B cell (primary cell): ENCODE measurements at regions not wholly inside any gene's neighbourhood (a gene's known extent, or its start where the extent isn't known, plus 50 kb on each side); places are given as distances from the start of the nearest gene placed in this dataset.
"Not testable (repeated sequence)": the region's sequence is repeated elsewhere in the genome, so short reads cannot be mapped to it uniquely, and the experiment has no call there.

Experiments used
- ATAC-seq: fragments of 200-7000 bp; cut with Tn5 transposase; one replicate; pipeline ENCODE4 v1.10.0; 2021; ENCODE audit warnings: low read depth, mild to moderate bottlenecking, moderate number of reproducible peaks, moderate library complexity
- CTCF ChIA-PET: fragments of 350-600 bp; sonication (Branson Sonifier 250); formaldehyde crosslinking; loops from one replicate; lab custom pipeline; 2021; ENCODE audit warnings: antibody characterized with exemption, inconsistent platforms; lab: Charles Lee
- POLR2A ChIA-PET: fragments of 350-600 bp; sonication (Branson Sonifier 250); formaldehyde crosslinking; loops from one replicate; lab custom pipeline; 2021; ENCODE audit warnings: antibody characterized with exemption; lab: Charles Lee
- DNase-seq: peaks from one replicate; pipeline ENCODE4 v3.0.0; 2013
- H2AFZ ChIP-seq: 2 replicates; pipeline ENCODE4 v1.6.1; 2012; ENCODE audit warnings: mild to moderate bottlenecking, low read depth, low read length; ENCODE audit not compliant: insufficient read depth, poor library complexity, severe bottlenecking
- H3K27ac ChIP-seq, 2 donors: 1 replicate in 1 of 2; 2 replicates in 1 of 2; pipeline ENCODE4 v1.5.1; 2012 to 2013; ENCODE audit warnings: low read length in 2 of 2, mild to moderate bottlenecking in 2 of 2, moderate library complexity in 1 of 2
- H3K27me3 ChIP-seq, 4 experiments: fragments of 200-600 bp in 1 of 4; sonication (generic) in 1 of 4; replicated peaks in 1 of 4; 1 replicate in 2 of 4; 2 replicates in 2 of 4; pipeline versions ENCODE4 v1.6.1 to v1.7.0; 2013 to 2016; ENCODE audit warnings: low read length in 3 of 4, mild to moderate bottlenecking in 2 of 4, mixed read lengths in 1 of 4, moderate library complexity in 1 of 4; ENCODE audit not compliant: insufficient read depth in 4 of 4, control insufficient read depth in 3 of 4; ENCODE audit errors: control extremely low read depth in 1 of 4
- H3K36me3 ChIP-seq, 2 experiments: replicated peaks in 1 of 2; 1 replicate in 1 of 2; 2 replicates in 1 of 2; pipeline versions ENCODE4 v1.6.1 to v1.7.1; 2013; ENCODE audit warnings: low read length in 1 of 2; ENCODE audit not compliant: insufficient read depth in 2 of 2, control insufficient read depth in 1 of 2; ENCODE audit errors: control extremely low read depth in 1 of 2, extremely low read depth in 1 of 2
- H3K4me1 ChIP-seq, 2 donors: fragments of 200-600 bp in 1 of 2; sonication (generic) in 1 of 2; 1 replicate in 1 of 2; 2 replicates in 1 of 2; pipeline versions ENCODE4 v1.5.1 to v1.6.1; 2013 to 2017; ENCODE audit warnings: low read length in 2 of 2; ENCODE audit not compliant: control insufficient read depth in 2 of 2, insufficient read depth in 2 of 2
- H3K4me2 ChIP-seq: replicated peaks from 2 replicates; pipeline ENCODE3; 2012; ENCODE audit warnings: mild to moderate bottlenecking, low read depth, low read length; ENCODE audit not compliant: poor library complexity, severe bottlenecking
- H3K4me3 ChIP-seq, 5 experiments: fragments of 200-600 bp in 1 of 5; sonication (generic) in 1 of 5; 1 replicate in 3 of 5; 2 replicates in 2 of 5; pipeline versions ENCODE4 v1.5.1 to v1.7.0; 2011 to 2016; ENCODE audit warnings: low read length in 4 of 5, mild to moderate bottlenecking in 4 of 5, low read depth in 2 of 5, control low read depth in 1 of 5, moderate library complexity in 1 of 5; ENCODE audit not compliant: insufficient read depth in 1 of 5; ENCODE audit errors: control extremely low read depth in 1 of 5, extremely low read depth in 1 of 5
- H3K79me2 ChIP-seq: fragments of 200-600 bp; sonication (generic); one replicate; pipeline ENCODE4 v1.6.0; 2016; ENCODE audit warnings: low read length; ENCODE audit not compliant: control insufficient read depth, insufficient read depth
- H3K9ac ChIP-seq: fragments of 200-600 bp; sonication (generic); 2 replicates; pipeline ENCODE4 v1.6.1; 2017; ENCODE audit warnings: mild to moderate bottlenecking, low read length, moderate library complexity
- H3K9me3 ChIP-seq, 3 donors: one replicate each; pipeline versions ENCODE4 v1.6.1 to v1.7.1; 2013; ENCODE audit warnings: low read length in 2 of 3; ENCODE audit not compliant: control insufficient read depth in 2 of 3, insufficient read depth in 1 of 3; ENCODE audit errors: control extremely low read depth in 1 of 3
- H4K20me1 ChIP-seq: 2 replicates; pipeline ENCODE4 v1.6.0; 2012; ENCODE audit warnings: mild to moderate bottlenecking, low read length; ENCODE audit not compliant: insufficient read depth, control insufficient read depth, poor library complexity, severe bottlenecking
- H3K27ac Mint-ChIP-seq: one replicate; pipeline ENCODE4 v1.8.0; 2021; ENCODE audit warnings: mixed read lengths
- H3K27me3 Mint-ChIP-seq: one replicate; pipeline ENCODE4 v1.8.0; 2021; ENCODE audit warnings: mixed read lengths
- H3K4me1 Mint-ChIP-seq: one replicate; pipeline ENCODE4 v1.8.0; 2021; ENCODE audit warnings: mixed read lengths
- H3K4me3 Mint-ChIP-seq: one replicate; pipeline ENCODE4 v1.8.0; 2021; ENCODE audit warnings: mixed read lengths
- H3K9me3 Mint-ChIP-seq: one replicate; pipeline ENCODE4 v1.8.0; 2022; ENCODE audit warnings: mixed read lengths; ENCODE audit not compliant: insufficient read depth
- EZH2 ChIP-seq: IDR thresholded peaks from 2 replicates; pipeline ENCODE4 v1.6.1; 2012; ENCODE audit warnings: borderline replicate concordance, low read depth, mild to moderate bottlenecking, moderate library complexity, low read length; ENCODE audit not compliant: insufficient read depth, poor library complexity, severe bottlenecking
- WGBS: methylation state at CpG from one replicate; pipeline ENCODE4 v1.1.5; 2013; ENCODE audit warnings: missing lambda C conversion rate; ENCODE audit not compliant: insufficient coverage; 5-methylcytosine and 5-hydroxymethylcytosine counted together
- intact Hi-C: fragments of 100-400 bp; cut with micrococcal nuclease; formaldehyde crosslinking; loops from one replicate; pipeline ENCODE4 v1.10.0; 2022
- TF ChIP-seq, protein P1 (sequence below): fragments of 200-600 bp; IDR thresholded peaks from one replicate; pipeline ENCODE4 v1.8.0; 2022; ENCODE audit warnings: antibody characterized with exemption, mild to moderate bottlenecking

GRCh38 chr3:147246906-147247305 lies 159.4 kb downstream of the ZIC4 start:
- Histone ChIP-seq H3K4me2 (no peak overlapping the region), H3K4me1 (no peaks in the 10 kb centered on the region), H3K27ac (no peak overlapping the region), H3K36me3 (no peaks in the 10 kb centered on the region), H3K79me2 (no peaks in the 10 kb centered on the region), H4K20me1 (no peaks in the 10 kb centered on the region), H3K9ac (no peak overlapping the region), H2AFZ (no peak overlapping the region), H3K27me3 (no peaks in the 10 kb centered on the region), H3K4me3 (no peak overlapping the region), H3K9me3 (peaks cover 0 to 7% (median 0%) of the 10 kb centered on the region in 3 donors)
- Mint-ChIP-seq H3K27me3 (no peaks in the 10 kb centered on the region), H3K4me1 (no peaks in the 10 kb centered on the region), H3K4me3 (no peak overlapping the region), H3K9me3 (peaks cover 3% of the 10 kb centered on the region), H3K27ac (no peak overlapping the region)
- TF ChIP-seq, protein P1, sequence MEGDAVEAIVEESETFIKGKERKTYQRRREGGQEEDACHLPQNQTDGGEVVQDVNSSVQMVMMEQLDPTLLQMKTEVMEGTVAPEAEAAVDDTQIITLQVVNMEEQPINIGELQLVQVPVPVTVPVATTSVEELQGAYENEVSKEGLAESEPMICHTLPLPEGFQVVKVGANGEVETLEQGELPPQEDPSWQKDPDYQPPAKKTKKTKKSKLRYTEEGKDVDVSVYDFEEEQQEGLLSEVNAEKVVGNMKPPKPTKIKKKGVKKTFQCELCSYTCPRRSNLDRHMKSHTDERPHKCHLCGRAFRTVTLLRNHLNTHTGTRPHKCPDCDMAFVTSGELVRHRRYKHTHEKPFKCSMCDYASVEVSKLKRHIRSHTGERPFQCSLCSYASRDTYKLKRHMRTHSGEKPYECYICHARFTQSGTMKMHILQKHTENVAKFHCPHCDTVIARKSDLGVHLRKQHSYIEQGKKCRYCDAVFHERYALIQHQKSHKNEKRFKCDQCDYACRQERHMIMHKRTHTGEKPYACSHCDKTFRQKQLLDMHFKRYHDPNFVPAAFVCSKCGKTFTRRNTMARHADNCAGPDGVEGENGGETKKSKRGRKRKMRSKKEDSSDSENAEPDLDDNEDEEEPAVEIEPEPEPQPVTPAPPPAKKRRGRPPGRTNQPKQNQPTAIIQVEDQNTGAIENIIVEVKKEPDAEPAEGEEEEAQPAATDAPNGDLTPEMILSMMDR, result no peak
- TF ChIP-seq EZH2, result no peak
- ATAC-seq, result no peak
- ChIA-PET CTCF (no interaction called here), POLR2A (no interaction called here)
- no peak for DNase-seq
- WGBS, result no CpG with 5 or more reads among the region's 4 CpGs
- intact Hi-C loops, result no loop called here

- H3K4me1 ChIP-seq, H3K9me3 Mint-ChIP-seq, H3K4me1 Mint-ChIP-seq, H3K27ac Mint-ChIP-seq, H2AFZ ChIP-seq, H3K4me3 ChIP-seq, CTCF ChIA-PET, POLR2A ChIA-PET, DNase-seq, H3K4me3 Mint-ChIP-seq, ATAC-seq, H3K9me3 ChIP-seq, H3K27me3 Mint-ChIP-seq, H3K9ac ChIP-seq, H3K27ac ChIP-seq, H3K27me3 ChIP-seq, H4K20me1 ChIP-seq, intact Hi-C loops, H3K79me2 ChIP-seq, H3K36me3 ChIP-seq, H3K4me2 ChIP-seq: not testable (repeated sequence)
- WGBS, result 98% methylated on average over 32 of the region's 34 CpGs
Observed at GRCh38 chr3:147245638-147246037, 160.7 kb downstream of the ZIC4 start.

GRCh38 chr3:147245022-147245421 lies 161.3 kb downstream of the ZIC4 start:
- H3K4me1 ChIP-seq, H2AFZ ChIP-seq, H3K4me1 Mint-ChIP-seq, H3K27ac Mint-ChIP-seq, H4K20me1 ChIP-seq, H3K36me3 ChIP-seq, POLR2A ChIA-PET, ATAC-seq, H3K27me3 Mint-ChIP-seq, CTCF ChIA-PET, H3K27me3 ChIP-seq, H3K9me3 ChIP-seq, H3K79me2 ChIP-seq, intact Hi-C loops, H3K4me3 ChIP-seq, H3K4me2 ChIP-seq, DNase-seq, H3K4me3 Mint-ChIP-seq, H3K27ac ChIP-seq, H3K9ac ChIP-seq, H3K9me3 Mint-ChIP-seq: not testable (repeated sequence)
- 91% methylated on average over 7 of the region's 10 CpGs for WGBS
